ENCODE measurements at regions not wholly inside any gene's neighbourhood (a gene's known extent, or its start where the extent isn't known, plus 50 kb on each side); places are given as distances from the start of the nearest gene placed in this dataset.

GRCh38 chr5:165333623-165334022, 1828.2 kb downstream of the MAT2B start:
- Mint-ChIP-seq H3K4me1 (ENCODE audit: low read depth in 2 of 2) (no peaks in the 10 kb centered on the region), H3K27ac (no peak overlapping the region), H3K4me3 (no peak overlapping the region), H3K36me3 (ENCODE audit: insufficient read depth) (no peaks in the 10 kb centered on the region), H3K9me3 (peaks cover 4 to 8% of the 10 kb centered on the region in 2 donors), H3K27me3 (no peaks in the 10 kb centered on the region)
- ATAC-seq (replicated peaks) (no peak), DNase-seq (no peak)

GRCh38 chr5:165334201-165334600, 1828.8 kb downstream of the MAT2B start:
- no peaks in the 10 kb centered on the region for H3K36me3 Mint-ChIP-seq (ENCODE audit: insufficient read depth)
- H3K27me3 Mint-ChIP-seq, result no peaks in the 10 kb centered on the region
- ATAC-seq (replicated peaks), result no peak
- DNase-seq, result no peak
- H3K27ac Mint-ChIP-seq, result no peak overlapping the region
- no peak overlapping the region for H3K4me3 Mint-ChIP-seq
- H3K4me1 Mint-ChIP-seq (ENCODE audit: low read depth in 2 of 2), result no peaks in the 10 kb centered on the region
- H3K9me3 Mint-ChIP-seq, result peaks cover 4 to 8% of the 10 kb centered on the region in 2 donors

- no peak for DNase-seq
- no peaks in the 10 kb centered on the region for H3K4me1 Mint-ChIP-seq (ENCODE audit: low read depth in 2 of 2)
- H3K4me3 Mint-ChIP-seq, result no peak overlapping the region
- H3K27me3 Mint-ChIP-seq, result no peaks in the 10 kb centered on the region
- no peaks in the 10 kb centered on the region for H3K36me3 Mint-ChIP-seq (ENCODE audit: insufficient read depth)
- no peak for ATAC-seq (replicated peaks)
- H3K9me3 Mint-ChIP-seq, result peaks cover 9 to 16% of the 10 kb centered on the region in 2 donors
- no peak overlapping the region for H3K27ac Mint-ChIP-seq
These were observed 1844.3 kb downstream of the MAT2B start for GRCh38 chr5:165349735-165350134.

DNA sequence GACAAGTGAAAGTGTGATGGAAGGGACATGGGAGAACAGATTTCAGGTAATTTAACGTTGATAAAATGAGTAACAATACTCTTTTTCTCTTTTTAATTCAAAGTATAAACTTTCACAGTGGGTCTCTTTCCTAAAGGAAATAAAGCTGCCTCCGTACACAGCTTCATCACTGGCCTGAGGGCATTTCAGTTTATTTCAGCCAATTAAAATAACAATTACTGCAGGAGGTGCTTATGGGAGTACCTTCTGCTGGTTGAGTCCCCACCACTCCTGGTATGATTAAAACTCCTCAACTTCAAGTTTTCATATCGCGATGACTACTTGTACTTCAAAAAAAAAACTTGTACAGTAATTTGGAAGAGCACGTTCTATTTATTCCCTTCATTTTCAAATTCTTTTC, 1845.9 kb downstream of the MAT2B start:
- ATAC-seq (replicated peaks), result no peak
- no peaks in the 10 kb centered on the region for H3K36me3 Mint-ChIP-seq (ENCODE audit: insufficient read depth)
- H3K27ac Mint-ChIP-seq, result no peak overlapping the region
- DNase-seq, result no peak
- peaks cover 9 to 14% of the 10 kb centered on the region in 2 donors for H3K9me3 Mint-ChIP-seq
- no peak overlapping the region for H3K4me3 Mint-ChIP-seq
- H3K27me3 Mint-ChIP-seq, result no peaks in the 10 kb centered on the region
- no peaks in the 10 kb centered on the region for H3K4me1 Mint-ChIP-seq (ENCODE audit: low read depth in 2 of 2)

DNA sequence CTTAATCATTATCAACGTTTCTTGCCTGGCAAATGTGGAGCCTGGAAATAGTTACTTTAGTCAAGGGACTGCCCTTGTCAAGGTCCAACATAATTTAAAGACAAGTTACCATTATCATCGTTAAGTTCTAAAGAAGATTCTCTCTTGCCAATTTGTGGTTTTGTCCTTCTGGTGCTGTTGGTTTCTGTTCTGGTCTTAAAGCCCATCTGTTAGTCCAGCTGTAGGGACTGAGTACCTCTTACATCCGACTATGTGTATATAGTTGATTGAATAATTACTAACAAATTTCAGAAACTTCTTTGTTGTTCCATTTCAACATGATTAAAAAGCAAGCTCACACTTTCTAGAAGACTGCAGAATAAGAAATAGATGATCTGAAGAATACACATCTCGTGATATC, 1854.9 kb downstream of the MAT2B start:
- Mint-ChIP-seq H3K4me1 (ENCODE audit: low read depth in 2 of 2) (no peaks in the 10 kb centered on the region), H3K36me3 (ENCODE audit: insufficient read depth) (no peaks in the 10 kb centered on the region), H3K27me3 (no peaks in the 10 kb centered on the region), H3K4me3 (no peak overlapping the region), H3K27ac (no peak overlapping the region), H3K9me3 (peaks cover 11 to 18% of the 10 kb centered on the region in 2 donors)
- ATAC-seq (replicated peaks), result no peak
- DNase-seq, result no peak

GRCh38 chr5:165360784-165361542, 1855.5 kb downstream of the MAT2B start:
- DNase-seq, result no peak
- H3K27ac Mint-ChIP-seq, result no peak overlapping the region

DNA sequence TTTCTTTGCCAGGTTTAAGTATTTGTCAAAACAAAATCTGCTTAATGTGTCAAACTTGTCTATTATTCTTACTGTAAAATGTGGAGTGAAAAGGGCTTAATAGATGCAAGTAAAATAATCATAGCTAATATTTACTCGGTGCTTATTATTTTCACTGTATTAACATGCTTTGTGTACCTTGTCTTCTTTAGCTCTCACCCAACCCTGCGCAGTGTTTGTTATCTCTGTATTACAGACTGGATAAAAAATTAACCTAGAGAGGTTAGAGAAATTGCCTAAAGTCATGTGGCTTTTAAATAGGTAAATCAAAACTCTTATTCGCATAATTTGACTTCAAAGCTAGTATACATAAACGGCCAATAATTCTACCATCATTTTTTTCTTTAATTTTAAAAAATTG, 1864.8 kb downstream of the MAT2B start:
- no peaks in the 10 kb centered on the region for H3K27me3 Mint-ChIP-seq
- DNase-seq (no peak), ATAC-seq (replicated peaks) (no peak)
- no peak overlapping the region for H3K27ac Mint-ChIP-seq
- H3K9me3 Mint-ChIP-seq, result peaks cover 5 to 8% of the 10 kb centered on the region in 2 donors
- no peaks in the 10 kb centered on the region for H3K36me3 Mint-ChIP-seq (ENCODE audit: insufficient read depth)
- no peaks in the 10 kb centered on the region for H3K4me1 Mint-ChIP-seq (ENCODE audit: low read depth in 2 of 2)
- H3K4me3 Mint-ChIP-seq, result no peak overlapping the region

More at GRCh38 chr5:165360784-165361542, 1855.5 kb downstream of the MAT2B start:
- H3K9me3 Mint-ChIP-seq, result peaks cover 13 to 24% of the 10 kb centered on the region in 2 donors
- H3K4me3 Mint-ChIP-seq, result no peak overlapping the region
- no peaks in the 10 kb centered on the region for H3K27me3 Mint-ChIP-seq
- ATAC-seq (replicated peaks), result no peak
- no peaks in the 10 kb centered on the region for H3K4me1 Mint-ChIP-seq (ENCODE audit: low read depth in 2 of 2)
- H3K36me3 Mint-ChIP-seq (ENCODE audit: insufficient read depth), result no peaks in the 10 kb centered on the region

DNA sequence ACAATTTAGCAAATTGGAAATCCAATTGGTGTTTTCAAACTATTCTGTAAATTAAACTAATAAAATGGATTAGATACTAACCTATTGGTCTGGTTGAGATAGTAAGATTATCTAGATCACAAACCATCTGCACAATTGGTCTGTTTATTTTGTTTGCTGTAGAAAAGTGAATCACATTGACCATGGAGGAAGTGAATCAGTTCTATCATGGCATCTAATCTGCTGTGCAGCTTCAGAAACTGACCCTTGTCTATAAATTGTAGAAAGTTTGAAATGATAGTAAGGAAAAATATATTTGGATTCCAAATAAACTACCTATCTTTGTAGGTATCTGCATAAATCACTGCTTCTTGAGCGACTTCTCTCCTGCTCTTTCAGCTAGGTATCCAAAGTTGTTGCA, 1865.4 kb downstream of the MAT2B start:
- Mint-ChIP-seq H3K27ac (no peak overlapping the region), H3K27me3 (no peaks in the 10 kb centered on the region), H3K9me3 (peaks cover 3% of the 10 kb centered on the region in 2 donors), H3K4me1 (ENCODE audit: low read depth in 2 of 2) (no peaks in the 10 kb centered on the region), H3K4me3 (no peak overlapping the region), H3K36me3 (ENCODE audit: insufficient read depth) (no peaks in the 10 kb centered on the region)
- DNase-seq (no peak), ATAC-seq (replicated peaks) (no peak)

DNA sequence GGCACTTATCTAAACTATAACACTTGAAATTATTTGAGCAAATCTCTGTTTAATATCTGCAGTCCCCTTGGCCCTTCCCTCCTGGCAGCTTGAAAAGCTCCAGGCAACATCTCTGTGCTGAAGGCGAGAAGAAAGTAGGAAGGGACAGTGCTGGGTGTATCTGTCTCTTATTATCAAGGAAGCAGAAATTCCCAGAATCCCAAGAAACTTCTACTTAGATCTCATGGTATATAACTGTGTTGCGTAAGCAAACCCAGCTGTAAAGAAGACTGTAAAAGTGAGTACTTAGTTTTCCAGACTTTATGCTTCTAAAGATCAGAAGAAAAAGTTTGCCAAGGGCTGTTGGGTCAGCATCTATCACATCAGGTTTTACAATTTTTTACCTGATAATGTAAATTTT, 1869.8 kb downstream of the MAT2B start:
- DNase-seq, result no peak
- Mint-ChIP-seq H3K27me3 (no peaks in the 10 kb centered on the region), H3K4me3 (no peak overlapping the region), H3K27ac (no peak overlapping the region), H3K36me3 (ENCODE audit: insufficient read depth) (no peaks in the 10 kb centered on the region), H3K9me3 (peaks cover 0 to 5% of the 10 kb centered on the region in 2 donors), H3K4me1 (ENCODE audit: low read depth in 2 of 2) (no peaks in the 10 kb centered on the region)
- ATAC-seq (replicated peaks), result no peak

- H3K27me3 Mint-ChIP-seq, result no peaks in the 10 kb centered on the region
- H3K9me3 Mint-ChIP-seq, result peaks cover 6 to 16% of the 10 kb centered on the region in 2 donors
- H3K4me3 Mint-ChIP-seq, result no peak overlapping the region
- DNase-seq, result no peak
- no peak for ATAC-seq (replicated peaks)
- no peaks in the 10 kb centered on the region for H3K4me1 Mint-ChIP-seq (ENCODE audit: low read depth in 2 of 2)
- no peaks in the 10 kb centered on the region for H3K36me3 Mint-ChIP-seq (ENCODE audit: insufficient read depth)
- H3K27ac Mint-ChIP-seq, result no peak overlapping the region
These were observed 1888.4 kb downstream of the MAT2B start for GRCh38 chr5:165393839-165394238.

DNA sequence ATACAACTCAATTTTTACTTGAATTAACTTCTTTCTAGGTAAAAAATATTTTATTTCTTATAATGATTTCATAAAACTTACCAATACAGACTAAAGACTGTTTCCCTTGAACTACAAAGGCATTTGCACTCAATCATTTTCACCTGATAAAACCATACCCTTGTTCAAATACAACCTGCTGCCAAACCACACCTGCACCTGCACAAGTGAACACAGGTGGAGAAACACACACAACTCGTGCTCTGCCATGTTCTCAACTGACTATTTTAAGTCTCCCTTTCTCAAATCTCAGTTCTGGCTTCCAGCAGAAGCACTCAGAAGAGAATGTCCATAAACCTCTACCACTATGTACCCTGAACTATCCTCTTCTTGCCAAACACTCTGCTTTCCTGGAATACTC, 1892.1 kb downstream of the MAT2B start:
- Mint-ChIP-seq H3K36me3 (ENCODE audit: insufficient read depth) (no peaks in the 10 kb centered on the region), H3K27me3 (no peaks in the 10 kb centered on the region), H3K4me3 (no peak overlapping the region), H3K9me3 (peaks cover 9 to 15% of the 10 kb centered on the region in 2 donors), H3K4me1 (ENCODE audit: low read depth in 2 of 2) (no peaks in the 10 kb centered on the region), H3K27ac (no peak overlapping the region)
- ATAC-seq (replicated peaks) (no peak), DNase-seq (no peak)

GRCh38 chr5:165400086-165400485, 1894.7 kb downstream of the MAT2B start:
- no peak for ATAC-seq (replicated peaks)
- no peak overlapping the region for H3K4me3 Mint-ChIP-seq
- H3K4me1 Mint-ChIP-seq (ENCODE audit: low read depth in 2 of 2), result no peaks in the 10 kb centered on the region

GRCh38 chr5:165404917-165405316, 1899.5 kb downstream of the MAT2B start:
- H3K9me3 Mint-ChIP-seq, result peaks cover 6 to 7% of the 10 kb centered on the region in 2 donors
- H3K4me1 Mint-ChIP-seq (ENCODE audit: low read depth in 2 of 2), result no peaks in the 10 kb centered on the region
- DNase-seq, result no peak
- ATAC-seq (replicated peaks), result no peak
- no peaks in the 10 kb centered on the region for H3K27me3 Mint-ChIP-seq
- no peak overlapping the region for H3K27ac Mint-ChIP-seq
- no peaks in the 10 kb centered on the region for H3K36me3 Mint-ChIP-seq (ENCODE audit: insufficient read depth)
- no peak overlapping the region for H3K4me3 Mint-ChIP-seq

More at GRCh38 chr5:165400086-165400485, 1894.7 kb downstream of the MAT2B start:
- Mint-ChIP-seq H3K27me3 (no peaks in the 10 kb centered on the region), H3K27ac (no peak overlapping the region), H3K9me3 (peaks cover 7 to 15% of the 10 kb centered on the region in 2 donors), H3K36me3 (ENCODE audit: insufficient read depth) (no peaks in the 10 kb centered on the region)
- no peak for DNase-seq

DNA sequence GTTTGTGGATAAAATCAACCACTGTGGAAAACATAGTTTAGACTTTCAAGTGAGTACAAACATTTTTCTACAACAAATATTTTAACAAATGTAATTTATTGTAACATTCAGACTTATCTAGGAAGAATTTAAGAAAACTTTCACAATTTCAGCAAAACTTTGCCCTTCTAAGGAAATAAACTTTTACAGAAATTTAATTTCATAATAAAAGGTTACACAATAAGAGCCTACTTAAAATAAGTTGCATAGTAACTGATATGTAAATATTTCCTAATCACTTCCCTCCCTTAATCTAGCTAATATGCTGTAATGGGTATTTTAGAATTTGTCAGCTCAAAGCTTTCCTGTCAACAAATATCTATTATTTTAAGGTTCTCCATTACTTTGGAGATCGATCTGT, 1899.9 kb downstream of the MAT2B start:
- Mint-ChIP-seq H3K9me3 (peaks cover 7% of the 10 kb centered on the region in 2 donors), H3K27ac (no peak overlapping the region), H3K4me3 (no peak overlapping the region), H3K27me3 (no peaks in the 10 kb centered on the region), H3K36me3 (ENCODE audit: insufficient read depth) (no peaks in the 10 kb centered on the region), H3K4me1 (ENCODE audit: low read depth in 2 of 2) (no peaks in the 10 kb centered on the region)
- ATAC-seq (replicated peaks) (no peak), DNase-seq (no peak)

Data from effector memory CD8-positive, alpha-beta T cell (primary cell).